HAP-1 (cell line): ENCODE measurements at regions not wholly inside any gene's neighbourhood (a gene's known extent, or its start where the extent isn't known, plus 50 kb on each side); places are given as distances from the start of the nearest gene placed in this dataset.
A peak's percentile ranks its signal among the peaks of the same experiment; 100 is the strongest.

ENCODE experiments used
- DNase-seq, 2 experiments: peaks; one replicate each; pipeline ENCODE4 v3.0.0-alpha.2; 2016 to 2020; ENCODE audit warnings: low spot score in 2 of 2
- H3K27me3 ChIP-seq: fragments of 250-450 bp; sonication (Bioruptor Pico); 2 replicates; pipeline ENCODE4 v1.5.1; 2020; ENCODE audit warnings: low read depth, mild to moderate bottlenecking, moderate library complexity
- H3K36me3 ChIP-seq: fragments of 250-450 bp; sonication (Bioruptor Pico); replicated peaks from 2 replicates; pipeline ENCODE4 v1.5.1; 2020; ENCODE audit warnings: mild to moderate bottlenecking
- H3K4me1 ChIP-seq: fragments of 250-450 bp; sonication (Bioruptor Pico); 2 replicates; pipeline ENCODE4 v1.5.1; 2020; ENCODE audit warnings: mild to moderate bottlenecking
- H3K4me3 ChIP-seq: fragments of 250-450 bp; sonication (Bioruptor Pico); 2 replicates; pipeline ENCODE4 v1.5.1; 2020; ENCODE audit warnings: mild to moderate bottlenecking, moderate library complexity
- H3K9me3 ChIP-seq: fragments of 250-450 bp; sonication (Bioruptor Pico); 2 replicates; pipeline ENCODE4 v1.5.1; 2020; ENCODE audit warnings: mild to moderate bottlenecking, moderate library complexity
- in situ Hi-C: fragments of 300-500 bp; cut with MboI; formaldehyde crosslinking; loops from 3 replicates; pipeline ENCODE4 v1.14.3; 2020; ENCODE audit warnings: low sequenced_read_pairs, inconsistent platforms, mixed read lengths

- in situ Hi-C loops, result no loop called here
- Histone ChIP-seq H3K36me3 (no peaks in the 10 kb centered on the region), H3K27me3 (no peaks in the 10 kb centered on the region), H3K4me1 (no peaks in the 10 kb centered on the region), H3K4me3 (no peak overlapping the region), H3K9me3 (no peaks in the 10 kb centered on the region)
- no peak for DNase-seq
Observed at GRCh38 chr14:71472356-71473340, 459.6 kb upstream of the RGS6 start.

- DNase-seq, result no peak
- no peaks in the 10 kb centered on the region for H3K4me1 ChIP-seq
- no peaks in the 10 kb centered on the region for H3K27me3 ChIP-seq
- in situ Hi-C loops, result no loop called here
- no peaks in the 10 kb centered on the region for H3K36me3 ChIP-seq
- H3K9me3 ChIP-seq, result no peaks in the 10 kb centered on the region
- H3K4me3 ChIP-seq, result no peak overlapping the region
Observed at GRCh38 chr14:71473843-71474242, 458.4 kb upstream of the RGS6 start.

GRCh38 chr14:71474301-71475265, 457.6 kb upstream of the RGS6 start:
- no peaks in the 10 kb centered on the region for H3K27me3 ChIP-seq
- H3K36me3 ChIP-seq, result no peaks in the 10 kb centered on the region
- peak; percentile 48 to 60 for DNase-seq
- no peaks in the 10 kb centered on the region for H3K4me1 ChIP-seq
- no peak overlapping the region for H3K4me3 ChIP-seq
- in situ Hi-C loops, result no loop called here
- no peaks in the 10 kb centered on the region for H3K9me3 ChIP-seq

- Histone ChIP-seq H3K4me1 (no peaks in the 10 kb centered on the region), H3K9me3 (no peaks in the 10 kb centered on the region)
- in situ Hi-C loops, result no loop called here
Observed at GRCh38 chr14:71475916-71476315, 456.3 kb upstream of the RGS6 start.

GRCh38 chr14:71478542-71478941, 453.7 kb upstream of the RGS6 start:
- Histone ChIP-seq H3K9me3 (no peaks in the 10 kb centered on the region), H3K36me3 (no peaks in the 10 kb centered on the region), H3K4me1 (no peaks in the 10 kb centered on the region), H3K4me3 (no peak overlapping the region), H3K27me3 (no peaks in the 10 kb centered on the region)
- no peak for DNase-seq
- in situ Hi-C loops, result no loop called here

More at GRCh38 chr14:71475916-71476315, 456.3 kb upstream of the RGS6 start:
- Histone ChIP-seq H3K36me3 (no peaks in the 10 kb centered on the region), H3K4me3 (no peak overlapping the region), H3K27me3 (no peaks in the 10 kb centered on the region)
- DNase-seq, result no peak

- no peaks in the 10 kb centered on the region for H3K4me1 ChIP-seq
- H3K36me3 ChIP-seq, result no peaks in the 10 kb centered on the region
- no peak for DNase-seq
- H3K27me3 ChIP-seq, result no peaks in the 10 kb centered on the region
- H3K4me3 ChIP-seq, result no peak overlapping the region
- H3K9me3 ChIP-seq, result no peaks in the 10 kb centered on the region
- in situ Hi-C loops, result no loop called here
Observed at GRCh38 chr14:71481021-71481654, 451.1 kb upstream of the RGS6 start.

GRCh38 chr14:71482671-71483070, 449.6 kb upstream of the RGS6 start:
- no peak for DNase-seq
- Histone ChIP-seq H3K9me3 (no peaks in the 10 kb centered on the region), H3K4me3 (no peak overlapping the region), H3K4me1 (no peaks in the 10 kb centered on the region), H3K36me3 (no peaks in the 10 kb centered on the region), H3K27me3 (no peaks in the 10 kb centered on the region)
- in situ Hi-C loops, result no loop called here

GRCh38 chr14:71483154-71483553, 449.1 kb upstream of the RGS6 start:
- Histone ChIP-seq H3K4me3 (no peak overlapping the region), H3K9me3 (no peaks in the 10 kb centered on the region), H3K36me3 (no peaks in the 10 kb centered on the region), H3K27me3 (no peaks in the 10 kb centered on the region), H3K4me1 (no peaks in the 10 kb centered on the region)
- no peak for DNase-seq
- in situ Hi-C loops, result no loop called here

GRCh38 chr14:71485833-71486232, 446.4 kb upstream of the RGS6 start:
- in situ Hi-C loops, result no loop called here
- Histone ChIP-seq H3K4me3 (no peak overlapping the region), H3K36me3 (no peaks in the 10 kb centered on the region), H3K4me1 (no peaks in the 10 kb centered on the region), H3K27me3 (no peaks in the 10 kb centered on the region), H3K9me3 (no peaks in the 10 kb centered on the region)
- DNase-seq, result no peak

GRCh38 chr14:71486279-71486678, 445.9 kb upstream of the RGS6 start:
- in situ Hi-C loops, result no loop called here
- H3K36me3 ChIP-seq, result no peaks in the 10 kb centered on the region
- no peaks in the 10 kb centered on the region for H3K9me3 ChIP-seq
- no peaks in the 10 kb centered on the region for H3K4me1 ChIP-seq
- H3K27me3 ChIP-seq, result no peaks in the 10 kb centered on the region
- no peak for DNase-seq
- no peak overlapping the region for H3K4me3 ChIP-seq

- H3K9me3 ChIP-seq, result no peaks in the 10 kb centered on the region
- no peak overlapping the region for H3K4me3 ChIP-seq
- in situ Hi-C loops, result no loop called here
- H3K27me3 ChIP-seq, result no peaks in the 10 kb centered on the region
- no peaks in the 10 kb centered on the region for H3K4me1 ChIP-seq
- DNase-seq, result no peak
- H3K36me3 ChIP-seq, result no peaks in the 10 kb centered on the region
Observed at GRCh38 chr14:71487449-71487848, 444.8 kb upstream of the RGS6 start.

GRCh38 chr14:71487941-71488340, 444.3 kb upstream of the RGS6 start:
- Histone ChIP-seq H3K9me3 (no peaks in the 10 kb centered on the region), H3K4me1 (no peaks in the 10 kb centered on the region), H3K36me3 (no peaks in the 10 kb centered on the region), H3K27me3 (no peaks in the 10 kb centered on the region), H3K4me3 (no peak overlapping the region)
- DNase-seq, result no peak
- in situ Hi-C loops, result no loop called here

- Histone ChIP-seq H3K4me1 (no peaks in the 10 kb centered on the region), H3K4me3 (no peak overlapping the region), H3K27me3 (no peaks in the 10 kb centered on the region), H3K9me3 (no peaks in the 10 kb centered on the region), H3K36me3 (no peaks in the 10 kb centered on the region)
- no peak for DNase-seq
- in situ Hi-C loops, result no loop called here
Observed at GRCh38 chr14:71488703-71489191, 443.5 kb upstream of the RGS6 start.
